GM23338 (cell line): ENCODE measurements at regions not wholly inside any gene's neighbourhood (a gene's known extent, or its start where the extent isn't known, plus 50 kb on each side); places are given as distances from the start of the nearest gene placed in this dataset.

Experiments used
- ATAC-seq: fragments of 200-7000 bp; cut with Tn5 transposase; 3 replicates; pipeline ENCODE4 v1.9.1; 2020
- DNase-seq: peaks from one replicate; pipeline ENCODE4 v3.0.0-alpha.2; 2015; ENCODE audit warnings: low spot score
- H2AFZ ChIP-seq: fragments of 200-600 bp; sonication (generic); 2 replicates; pipeline ENCODE4 v1.8.0; 2016; ENCODE audit warnings: antibody characterized with exemption, mild to moderate bottlenecking, moderate library complexity
- H3F3A ChIP-seq: fragments of 200-600 bp; sonication (generic); replicated peaks from 2 replicates; pipeline ENCODE4 v1.8.0; 2017; ENCODE audit warnings: antibody characterized with exemption, mixed run types, low read depth
- H3K27ac ChIP-seq: fragments of 200-600 bp; sonication (generic); 2 replicates; pipeline ENCODE4 v1.6.1; 2016; ENCODE audit warnings: low read depth
- H3K27me3 ChIP-seq: fragments of 200-600 bp; sonication (generic); 2 replicates; pipeline ENCODE4 v1.8.0; 2016; ENCODE audit warnings: mild to moderate bottlenecking, mixed run types, moderate library complexity; ENCODE audit not compliant: insufficient read depth
- H3K36me3 ChIP-seq: fragments of 200-600 bp; sonication (generic); 2 replicates; pipeline ENCODE4 v1.8.0; 2016; ENCODE audit warnings: mild to moderate bottlenecking; ENCODE audit not compliant: insufficient read depth
- H3K4me1 ChIP-seq: fragments of 200-600 bp; sonication (generic); 2 replicates; pipeline ENCODE4 v1.8.0; 2016; ENCODE audit warnings: mild to moderate bottlenecking, moderate library complexity; ENCODE audit not compliant: insufficient read depth
- H3K4me2 ChIP-seq: fragments of 200-600 bp; sonication (generic); 2 replicates; pipeline ENCODE4 v1.7.1; 2017; ENCODE audit warnings: mixed run types
- H3K4me3 ChIP-seq: fragments of 200-600 bp; sonication (generic); 2 replicates; pipeline ENCODE4 v1.6.1; 2016; ENCODE audit warnings: mixed run types
- H3K79me2 ChIP-seq: fragments of 200-600 bp; sonication (generic); replicated peaks from 2 replicates; pipeline ENCODE4 v1.8.0; 2017; ENCODE audit warnings: mild to moderate bottlenecking; ENCODE audit not compliant: insufficient read depth
- H3K9me2 ChIP-seq: fragments of 200-600 bp; sonication (generic); 2 replicates; pipeline ENCODE4 v1.8.0; 2017; ENCODE audit not compliant: insufficient read depth
- H4K20me1 ChIP-seq: fragments of 200-600 bp; sonication (generic); replicated peaks from 2 replicates; pipeline ENCODE4 v1.8.0; 2017; ENCODE audit warnings: mild to moderate bottlenecking; ENCODE audit not compliant: insufficient read depth
- H3K27ac Mint-ChIP-seq: 2 replicates; pipeline ENCODE4 v1.8.0; 2020; ENCODE audit warnings: inconsistent platforms, mild to moderate bottlenecking, moderate library complexity, mixed read lengths
- H3K27me3 Mint-ChIP-seq: 3 replicates; pipeline ENCODE4 v1.8.0; 2022; ENCODE audit warnings: low read depth, mild to moderate bottlenecking, moderate library complexity, mixed read lengths, inconsistent platforms; ENCODE audit not compliant: insufficient read depth, poor library complexity
- H3K36me3 Mint-ChIP-seq: 3 replicates; pipeline ENCODE4 v1.8.0; 2021; ENCODE audit warnings: low read depth, mild to moderate bottlenecking, inconsistent platforms, moderate library complexity, mixed read lengths
- H3K4me1 Mint-ChIP-seq: 3 replicates; pipeline ENCODE4 v1.8.0; 2020; ENCODE audit warnings: mild to moderate bottlenecking, inconsistent platforms, mixed read lengths
- H3K4me3 Mint-ChIP-seq: 3 replicates; pipeline ENCODE4 v1.8.0; 2021; ENCODE audit warnings: moderate library complexity, mild to moderate bottlenecking, inconsistent platforms, mixed read lengths
- H3K9me3 Mint-ChIP-seq: 3 replicates; pipeline ENCODE4 v1.8.0; 2020; ENCODE audit warnings: moderate library complexity, mild to moderate bottlenecking, inconsistent platforms, mixed read lengths
- CREB1 ChIP-seq: fragments of 250-450 bp; sonication (Bioruptor Pico); IDR thresholded peaks from 2 replicates; pipeline ENCODE4 v1.5.0; 2020; ENCODE audit warnings: low read depth, mild to moderate bottlenecking, moderate library complexity
- EZH2 ChIP-seq: fragments of 200-600 bp; sonication (generic); IDR thresholded peaks from one replicate; pipeline ENCODE4 v1.8.0; 2017; ENCODE audit warnings: antibody characterized with exemption, mild to moderate bottlenecking, low read depth; ENCODE audit not compliant: unreplicated experiment
- EZH2phosphoT487 ChIP-seq: fragments of 200-600 bp; sonication (generic); IDR thresholded peaks from one replicate; pipeline ENCODE4 v1.8.1; 2018; ENCODE audit warnings: antibody characterized with exemption; ENCODE audit not compliant: unreplicated experiment
- JUNB ChIP-seq: IDR thresholded peaks from one replicate; pipeline ENCODE4 v1.6.1; 2016; ENCODE audit warnings: antibody characterized with exemption; ENCODE audit not compliant: unreplicated experiment
- NANOG ChIP-seq: IDR thresholded peaks from 2 replicates; pipeline ENCODE4 v1.6.1; 2016; ENCODE audit warnings: antibody characterized with exemption, borderline replicate concordance
- POLR2AphosphoS5 ChIP-seq: IDR thresholded peaks from 2 replicates; pipeline ENCODE4 v1.6.1; 2016; ENCODE audit warnings: antibody characterized with exemption, low read depth
- STAT1 ChIP-seq: IDR thresholded peaks from one replicate; pipeline ENCODE4 v1.6.1; 2016; ENCODE audit warnings: antibody characterized with exemption; ENCODE audit not compliant: unreplicated experiment
- ZNF114 ChIP-seq: fragments of 250-450 bp; sonication (Bioruptor Pico); IDR thresholded peaks from 2 replicates; pipeline ENCODE4 v1.5.0; 2020; ENCODE audit warnings: mild to moderate bottlenecking, moderate library complexity
- ZNF331 ChIP-seq: fragments of 250-450 bp; sonication (Bioruptor Pico); IDR thresholded peaks from 2 replicates; pipeline ENCODE4 v1.5.0; 2020; ENCODE audit warnings: low read depth, mild to moderate bottlenecking, moderate library complexity
- TF ChIP-seq, protein P1 (sequence below): fragments of 250-450 bp; sonication (Bioruptor Pico); IDR thresholded peaks from 2 replicates; pipeline ENCODE4 v1.5.0; 2020; ENCODE audit warnings: mild to moderate bottlenecking, moderate library complexity
- TF ChIP-seq, protein P2 (sequence below), 2 experiments: fragments of 200-600 bp in 1 of 2; sonication (generic) in 1 of 2; conservative IDR thresholded peaks; 2 replicates each; pipeline versions ENCODE4 v1.5.1 to v1.6.1; 2016 to 2017; ENCODE audit warnings: antibody characterized with exemption in 2 of 2, low read depth in 2 of 2, mild to moderate bottlenecking in 2 of 2, moderate library complexity in 1 of 2
- TF ChIP-seq, protein P3 (sequence below): IDR thresholded peaks from one replicate; pipeline ENCODE4 v1.6.1; 2018; ENCODE audit warnings: antibody characterized with exemption; ENCODE audit not compliant: unreplicated experiment
- TF ChIP-seq, protein P4 (sequence below): IDR thresholded peaks from 2 replicates; pipeline ENCODE4 v1.6.1; 2016; ENCODE audit warnings: antibody characterized with exemption

DNA sequence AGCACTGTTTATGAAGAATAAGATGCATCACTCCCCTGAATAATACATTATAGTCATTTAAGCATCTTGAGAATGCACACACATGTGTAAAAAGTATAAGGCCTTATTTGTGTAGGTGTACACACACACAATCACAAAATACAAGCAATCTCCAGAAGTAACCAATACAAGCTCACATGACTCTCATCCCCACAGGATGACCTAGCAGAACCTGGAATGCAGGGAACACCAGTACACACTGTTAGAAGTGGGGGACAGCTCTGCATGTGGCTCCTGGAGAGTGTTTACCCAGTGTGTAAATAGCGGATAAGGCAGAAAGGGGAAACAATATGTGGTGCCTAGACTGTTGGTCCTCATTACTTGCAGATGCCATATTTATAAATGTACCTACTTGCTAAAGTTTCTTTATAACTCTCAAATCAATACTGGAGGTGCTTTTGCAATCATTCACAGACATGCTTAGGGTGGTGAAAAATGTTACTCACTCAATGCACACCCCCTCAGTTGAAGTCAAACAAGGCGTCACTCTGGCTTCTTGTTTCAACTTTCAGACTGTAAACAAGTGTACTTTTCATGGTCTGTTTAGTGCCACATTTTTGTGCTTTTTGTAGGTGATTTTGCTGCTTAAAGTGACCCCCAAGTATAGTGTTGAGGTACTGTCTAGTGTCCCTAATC, 73.1 kb downstream of the MAGEB17 start:
- no peaks in the 10 kb centered on the region; the same call in 1 of the 2 replicates for H3K36me3 ChIP-seq
- no peaks in the 10 kb centered on the region for H4K20me1 ChIP-seq
- no peak overlapping the region for H3K27ac Mint-ChIP-seq
- TF ChIP-seq EZH2 (no peak), STAT1 (no peak), ZNF114 (CRISPR knock-in tag) (no peak), ZNF331 (CRISPR knock-in tag) (no peak), EZH2phosphoT487 (no peak), POLR2AphosphoS5 (no peak), CREB1 (CRISPR knock-in tag) (no peak), NANOG (no peak), JUNB (no peak)
- TF ChIP-seq, protein P1, sequence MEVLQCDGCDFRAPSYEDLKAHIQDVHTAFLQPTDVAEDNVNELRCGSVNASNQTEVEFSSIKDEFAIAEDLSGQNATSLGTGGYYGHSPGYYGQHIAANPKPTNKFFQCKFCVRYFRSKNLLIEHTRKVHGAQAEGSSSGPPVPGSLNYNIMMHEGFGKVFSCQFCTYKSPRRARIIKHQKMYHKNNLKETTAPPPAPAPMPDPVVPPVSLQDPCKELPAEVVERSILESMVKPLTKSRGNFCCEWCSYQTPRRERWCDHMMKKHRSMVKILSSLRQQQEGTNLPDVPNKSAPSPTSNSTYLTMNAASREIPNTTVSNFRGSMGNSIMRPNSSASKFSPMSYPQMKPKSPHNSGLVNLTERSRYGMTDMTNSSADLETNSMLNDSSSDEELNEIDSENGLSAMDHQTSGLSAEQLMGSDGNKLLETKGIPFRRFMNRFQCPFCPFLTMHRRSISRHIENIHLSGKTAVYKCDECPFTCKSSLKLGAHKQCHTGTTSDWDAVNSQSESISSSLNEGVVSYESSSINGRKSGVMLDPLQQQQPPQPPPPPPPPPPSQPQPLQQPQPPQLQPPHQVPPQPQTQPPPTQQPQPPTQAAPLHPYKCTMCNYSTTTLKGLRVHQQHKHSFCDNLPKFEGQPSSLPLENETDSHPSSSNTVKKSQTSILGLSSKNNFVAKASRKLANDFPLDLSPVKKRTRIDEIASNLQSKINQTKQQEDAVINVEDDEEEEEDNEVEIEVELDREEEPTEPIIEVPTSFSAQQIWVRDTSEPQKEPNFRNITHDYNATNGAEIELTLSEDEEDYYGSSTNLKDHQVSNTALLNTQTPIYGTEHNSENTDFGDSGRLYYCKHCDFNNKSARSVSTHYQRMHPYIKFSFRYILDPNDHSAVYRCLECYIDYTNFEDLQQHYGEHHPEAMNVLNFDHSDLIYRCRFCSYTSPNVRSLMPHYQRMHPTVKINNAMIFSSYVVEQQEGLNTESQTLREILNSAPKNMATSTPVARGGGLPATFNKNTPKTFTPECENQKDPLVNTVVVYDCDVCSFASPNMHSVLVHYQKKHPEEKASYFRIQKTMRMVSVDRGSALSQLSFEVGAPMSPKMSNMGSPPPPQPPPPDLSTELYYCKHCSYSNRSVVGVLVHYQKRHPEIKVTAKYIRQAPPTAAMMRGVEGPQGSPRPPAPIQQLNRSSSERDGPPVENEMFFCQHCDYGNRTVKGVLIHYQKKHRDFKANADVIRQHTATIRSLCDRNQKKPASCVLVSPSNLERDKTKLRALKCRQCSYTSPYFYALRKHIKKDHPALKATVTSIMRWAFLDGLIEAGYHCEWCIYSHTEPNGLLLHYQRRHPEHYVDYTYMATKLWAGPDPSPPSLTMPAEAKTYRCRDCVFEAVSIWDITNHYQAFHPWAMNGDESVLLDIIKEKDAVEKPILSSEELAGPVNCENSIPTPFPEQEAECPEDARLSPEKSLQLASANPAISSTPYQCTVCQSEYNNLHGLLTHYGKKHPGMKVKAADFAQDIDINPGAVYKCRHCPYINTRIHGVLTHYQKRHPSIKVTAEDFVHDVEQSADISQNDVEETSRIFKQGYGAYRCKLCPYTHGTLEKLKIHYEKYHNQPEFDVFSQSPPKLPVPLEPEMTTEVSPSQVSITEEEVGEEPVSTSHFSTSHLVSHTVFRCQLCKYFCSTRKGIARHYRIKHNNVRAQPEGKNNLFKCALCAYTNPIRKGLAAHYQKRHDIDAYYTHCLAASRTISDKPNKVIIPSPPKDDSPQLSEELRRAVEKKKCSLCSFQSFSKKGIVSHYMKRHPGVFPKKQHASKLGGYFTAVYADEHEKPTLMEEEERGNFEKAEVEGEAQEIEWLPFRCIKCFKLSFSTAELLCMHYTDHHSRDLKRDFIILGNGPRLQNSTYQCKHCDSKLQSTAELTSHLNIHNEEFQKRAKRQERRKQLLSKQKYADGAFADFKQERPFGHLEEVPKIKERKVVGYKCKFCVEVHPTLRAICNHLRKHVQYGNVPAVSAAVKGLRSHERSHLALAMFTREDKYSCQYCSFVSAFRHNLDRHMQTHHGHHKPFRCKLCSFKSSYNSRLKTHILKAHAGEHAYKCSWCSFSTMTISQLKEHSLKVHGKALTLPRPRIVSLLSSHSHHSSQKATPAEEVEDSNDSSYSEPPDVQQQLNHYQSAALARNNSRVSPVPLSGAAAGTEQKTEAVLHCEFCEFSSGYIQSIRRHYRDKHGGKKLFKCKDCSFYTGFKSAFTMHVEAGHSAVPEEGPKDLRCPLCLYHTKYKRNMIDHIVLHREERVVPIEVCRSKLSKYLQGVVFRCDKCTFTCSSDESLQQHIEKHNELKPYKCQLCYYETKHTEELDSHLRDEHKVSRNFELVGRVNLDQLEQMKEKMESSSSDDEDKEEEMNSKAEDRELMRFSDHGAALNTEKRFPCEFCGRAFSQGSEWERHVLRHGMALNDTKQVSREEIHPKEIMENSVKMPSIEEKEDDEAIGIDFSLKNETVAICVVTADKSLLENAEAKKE, result no peak
- TF ChIP-seq, protein P2, sequence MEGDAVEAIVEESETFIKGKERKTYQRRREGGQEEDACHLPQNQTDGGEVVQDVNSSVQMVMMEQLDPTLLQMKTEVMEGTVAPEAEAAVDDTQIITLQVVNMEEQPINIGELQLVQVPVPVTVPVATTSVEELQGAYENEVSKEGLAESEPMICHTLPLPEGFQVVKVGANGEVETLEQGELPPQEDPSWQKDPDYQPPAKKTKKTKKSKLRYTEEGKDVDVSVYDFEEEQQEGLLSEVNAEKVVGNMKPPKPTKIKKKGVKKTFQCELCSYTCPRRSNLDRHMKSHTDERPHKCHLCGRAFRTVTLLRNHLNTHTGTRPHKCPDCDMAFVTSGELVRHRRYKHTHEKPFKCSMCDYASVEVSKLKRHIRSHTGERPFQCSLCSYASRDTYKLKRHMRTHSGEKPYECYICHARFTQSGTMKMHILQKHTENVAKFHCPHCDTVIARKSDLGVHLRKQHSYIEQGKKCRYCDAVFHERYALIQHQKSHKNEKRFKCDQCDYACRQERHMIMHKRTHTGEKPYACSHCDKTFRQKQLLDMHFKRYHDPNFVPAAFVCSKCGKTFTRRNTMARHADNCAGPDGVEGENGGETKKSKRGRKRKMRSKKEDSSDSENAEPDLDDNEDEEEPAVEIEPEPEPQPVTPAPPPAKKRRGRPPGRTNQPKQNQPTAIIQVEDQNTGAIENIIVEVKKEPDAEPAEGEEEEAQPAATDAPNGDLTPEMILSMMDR (conservative IDR thresholded peaks at IDR 0.05; ENCODE audit: low read depth in 2 of 2), result no peak
- TF ChIP-seq, protein P3, sequence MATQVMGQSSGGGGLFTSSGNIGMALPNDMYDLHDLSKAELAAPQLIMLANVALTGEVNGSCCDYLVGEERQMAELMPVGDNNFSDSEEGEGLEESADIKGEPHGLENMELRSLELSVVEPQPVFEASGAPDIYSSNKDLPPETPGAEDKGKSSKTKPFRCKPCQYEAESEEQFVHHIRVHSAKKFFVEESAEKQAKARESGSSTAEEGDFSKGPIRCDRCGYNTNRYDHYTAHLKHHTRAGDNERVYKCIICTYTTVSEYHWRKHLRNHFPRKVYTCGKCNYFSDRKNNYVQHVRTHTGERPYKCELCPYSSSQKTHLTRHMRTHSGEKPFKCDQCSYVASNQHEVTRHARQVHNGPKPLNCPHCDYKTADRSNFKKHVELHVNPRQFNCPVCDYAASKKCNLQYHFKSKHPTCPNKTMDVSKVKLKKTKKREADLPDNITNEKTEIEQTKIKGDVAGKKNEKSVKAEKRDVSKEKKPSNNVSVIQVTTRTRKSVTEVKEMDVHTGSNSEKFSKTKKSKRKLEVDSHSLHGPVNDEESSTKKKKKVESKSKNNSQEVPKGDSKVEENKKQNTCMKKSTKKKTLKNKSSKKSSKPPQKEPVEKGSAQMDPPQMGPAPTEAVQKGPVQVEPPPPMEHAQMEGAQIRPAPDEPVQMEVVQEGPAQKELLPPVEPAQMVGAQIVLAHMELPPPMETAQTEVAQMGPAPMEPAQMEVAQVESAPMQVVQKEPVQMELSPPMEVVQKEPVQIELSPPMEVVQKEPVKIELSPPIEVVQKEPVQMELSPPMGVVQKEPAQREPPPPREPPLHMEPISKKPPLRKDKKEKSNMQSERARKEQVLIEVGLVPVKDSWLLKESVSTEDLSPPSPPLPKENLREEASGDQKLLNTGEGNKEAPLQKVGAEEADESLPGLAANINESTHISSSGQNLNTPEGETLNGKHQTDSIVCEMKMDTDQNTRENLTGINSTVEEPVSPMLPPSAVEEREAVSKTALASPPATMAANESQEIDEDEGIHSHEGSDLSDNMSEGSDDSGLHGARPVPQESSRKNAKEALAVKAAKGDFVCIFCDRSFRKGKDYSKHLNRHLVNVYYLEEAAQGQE, result no peak
- TF ChIP-seq, protein P4, sequence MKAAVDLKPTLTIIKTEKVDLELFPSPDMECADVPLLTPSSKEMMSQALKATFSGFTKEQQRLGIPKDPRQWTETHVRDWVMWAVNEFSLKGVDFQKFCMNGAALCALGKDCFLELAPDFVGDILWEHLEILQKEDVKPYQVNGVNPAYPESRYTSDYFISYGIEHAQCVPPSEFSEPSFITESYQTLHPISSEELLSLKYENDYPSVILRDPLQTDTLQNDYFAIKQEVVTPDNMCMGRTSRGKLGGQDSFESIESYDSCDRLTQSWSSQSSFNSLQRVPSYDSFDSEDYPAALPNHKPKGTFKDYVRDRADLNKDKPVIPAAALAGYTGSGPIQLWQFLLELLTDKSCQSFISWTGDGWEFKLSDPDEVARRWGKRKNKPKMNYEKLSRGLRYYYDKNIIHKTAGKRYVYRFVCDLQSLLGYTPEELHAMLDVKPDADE, result no peak
- no peaks in the 10 kb centered on the region for H3K9me2 ChIP-seq
- DNase-seq (no peak), ATAC-seq (no peak)
- H3K27me3 Mint-ChIP-seq, result no peaks in the 10 kb centered on the region
- no peak overlapping the region for H3K27ac ChIP-seq
- H3K4me3 ChIP-seq, result no peak overlapping the region
- H3K4me3 Mint-ChIP-seq, result no peak overlapping the region
- no peak overlapping the region for H3K4me2 ChIP-seq
- no peaks in the 10 kb centered on the region for H3K4me1 ChIP-seq
- H2AFZ ChIP-seq, result no peak overlapping the region
- peaks cover 22% of the 10 kb centered on the region for H3K9me3 Mint-ChIP-seq
- peaks cover 17% of the 10 kb centered on the region; the same call in 2 of the 3 replicates for H3K36me3 Mint-ChIP-seq
- H3K4me1 Mint-ChIP-seq, result no peaks in the 10 kb centered on the region
- H3F3A ChIP-seq, result no peaks in the 10 kb centered on the region
- no peaks in the 10 kb centered on the region for H3K79me2 ChIP-seq
- no peaks in the 10 kb centered on the region for H3K27me3 ChIP-seq
